Stimulated activated naive CD8-positive, alpha-beta T cell treated with anti-CD3 and anti-CD28 coated beads, Interleukin-15, Interleukin-2, amounts not matched to agents 100 U/mL and 50 U/mL, for 24 hours (primary cell): ENCODE measurements at regions not wholly inside any gene's neighbourhood (a gene's known extent, or its start where the extent isn't known, plus 50 kb on each side); places are given as distances from the start of the nearest gene placed in this dataset.
"Not testable (repeated sequence)": the region's sequence is repeated elsewhere in the genome, so short reads cannot be mapped to it uniquely, and the experiment has no call there.

Experiments used
- ATAC-seq: fragments of 150-1000 bp; cut with Tn5 transposase; one replicate; pipeline ENCODE4 v1.10.0; 2021
- DNase-seq: peaks from one replicate; pipeline ENCODE4 v3.0.0; 2021

DNA sequence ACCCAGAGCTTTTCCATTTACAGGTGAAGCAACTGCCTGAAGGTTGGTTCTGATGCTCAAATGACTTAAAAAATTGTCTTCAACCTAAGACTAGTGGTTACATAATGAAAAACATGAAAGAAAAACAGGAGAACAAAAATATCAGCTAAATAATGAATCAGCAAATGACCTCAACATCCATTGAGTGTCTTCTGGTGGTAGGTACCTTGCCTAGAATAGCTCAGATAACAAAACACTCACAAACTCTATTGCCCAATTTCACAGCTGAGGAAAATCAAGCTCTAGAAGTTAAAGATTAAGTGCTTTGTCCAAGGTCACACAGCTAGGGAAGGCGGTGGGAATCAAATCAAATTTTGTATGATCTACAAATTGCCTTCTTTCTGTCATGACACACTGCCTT, 304.6 kb upstream of the CDH11 start:
- no peak for DNase-seq
- no peak for ATAC-seq

DNA sequence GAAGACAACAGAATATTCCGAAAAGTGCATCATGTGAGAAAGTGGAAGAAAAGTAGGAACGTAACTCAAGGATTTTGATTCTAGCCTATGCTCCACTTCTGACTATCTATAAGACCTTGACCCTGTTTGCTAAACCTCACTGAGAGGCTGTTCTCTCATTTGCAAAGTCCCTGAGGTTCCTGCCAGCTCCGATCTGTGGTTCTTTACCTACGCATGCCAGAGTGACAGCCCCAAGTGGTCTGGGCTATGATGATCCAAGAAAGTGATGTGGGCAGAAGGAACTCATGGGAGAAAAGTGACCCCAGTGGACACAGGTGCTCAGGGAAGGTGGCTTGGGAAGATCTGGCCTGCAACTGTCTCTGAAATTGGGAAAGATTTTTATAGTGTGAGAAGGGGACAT, 301.1 kb upstream of the CDH11 start:
- ATAC-seq: no peak
- DNase-seq: no peak

GRCh38 chr16:65421596-65421995, 299.7 kb upstream of the CDH11 start:
- no peak for DNase-seq
- no peak for ATAC-seq

DNA sequence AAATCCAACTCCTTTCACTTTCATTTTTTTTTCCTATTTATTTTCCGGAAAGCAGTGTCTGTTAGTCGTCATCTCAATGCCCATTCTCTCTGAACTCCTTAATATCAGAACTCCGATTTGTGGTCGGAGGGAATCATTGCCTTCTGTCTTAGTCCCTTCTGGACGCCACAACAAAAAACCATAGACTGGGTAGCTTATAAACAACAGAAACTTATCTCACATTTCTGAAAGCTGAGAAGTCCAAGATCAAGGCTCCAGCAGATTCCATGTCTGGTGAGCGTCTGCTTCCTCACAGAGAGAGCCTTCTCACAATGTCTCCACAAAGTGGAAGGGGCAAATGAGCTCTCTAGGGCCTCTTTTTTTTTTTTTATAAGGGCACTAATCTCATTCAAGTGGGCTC, 296.6 kb upstream of the CDH11 start:
- DNase-seq (no peak), ATAC-seq (no peak)

DNA sequence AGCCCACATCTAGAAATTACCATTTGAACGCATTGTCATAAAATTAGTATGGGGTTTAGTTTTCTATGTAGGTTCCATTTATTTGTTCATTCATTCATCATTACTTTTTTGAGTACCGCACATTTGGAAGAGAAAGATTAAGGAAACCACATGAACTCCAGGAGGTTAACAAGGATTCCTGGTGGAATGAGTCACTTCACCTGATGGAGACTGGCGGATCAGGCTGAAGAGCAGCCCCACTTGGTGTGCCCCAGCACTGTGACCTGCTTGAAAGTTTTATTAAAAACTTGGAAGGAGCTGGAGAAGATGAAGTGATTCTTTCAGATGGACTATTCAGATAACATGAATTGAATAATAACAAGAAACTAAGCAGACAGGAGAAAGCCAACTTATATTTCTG, 293.6 kb upstream of the CDH11 start:
- DNase-seq (no peak), ATAC-seq (no peak)

DNA sequence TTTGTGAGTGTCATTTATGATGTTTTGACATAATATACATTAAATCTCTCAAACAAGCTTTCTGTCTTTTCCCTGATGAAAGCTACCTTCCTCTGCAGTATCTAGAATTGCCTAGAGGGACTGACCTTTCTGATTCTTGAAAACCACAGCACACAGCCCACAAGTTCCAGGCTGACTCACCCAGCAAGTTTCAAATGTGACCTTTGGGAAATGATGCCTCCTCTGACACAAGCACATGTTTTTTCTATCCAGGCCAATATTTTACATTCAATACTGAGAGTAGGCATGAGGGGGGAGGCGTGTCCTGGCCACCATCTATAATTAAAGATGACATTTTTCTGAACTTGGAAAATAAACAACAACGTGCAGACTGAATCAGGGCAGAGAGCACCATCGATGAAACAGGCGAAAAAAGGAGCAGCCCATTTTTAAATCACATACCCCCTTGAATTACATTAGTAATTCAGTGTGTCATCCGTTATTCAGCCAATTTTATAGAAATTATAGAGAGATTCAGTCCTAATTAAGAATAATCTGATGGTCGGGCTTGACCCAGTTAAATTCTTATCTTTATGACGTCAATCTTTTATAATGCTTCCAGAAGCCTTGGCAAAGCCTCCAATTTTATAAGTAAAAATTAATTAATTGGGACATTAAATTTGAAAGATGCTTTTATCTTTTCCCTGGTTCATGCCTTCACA, 292.6 kb upstream of the CDH11 start:
- ATAC-seq: peak; percentile 63
- no peak for DNase-seq

GRCh38 chr16:65413861-65414260, 292.0 kb upstream of the CDH11 start:
- DNase-seq (no peak), ATAC-seq (no peak)

DNA sequence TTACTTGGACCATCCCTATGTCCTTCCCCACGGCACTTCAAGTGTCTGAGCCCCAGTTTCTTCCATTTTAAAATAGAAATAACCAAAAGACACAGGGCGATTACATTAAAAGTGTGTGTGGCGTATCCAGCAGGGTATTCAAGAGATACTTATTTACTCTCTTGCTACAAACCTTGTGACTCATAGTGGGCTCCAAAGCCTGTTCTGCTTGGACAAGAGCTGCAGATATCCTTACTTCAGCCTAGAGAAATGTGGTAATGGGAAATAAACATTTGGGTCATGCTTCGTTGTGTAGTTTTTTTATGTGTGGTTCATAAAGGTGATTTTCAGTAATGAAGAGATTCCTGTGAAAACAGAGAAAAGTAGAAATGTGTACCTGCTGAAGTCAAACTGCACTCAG, 288.9 kb upstream of the CDH11 start:
- ATAC-seq: no peak
- DNase-seq: no peak

DNA sequence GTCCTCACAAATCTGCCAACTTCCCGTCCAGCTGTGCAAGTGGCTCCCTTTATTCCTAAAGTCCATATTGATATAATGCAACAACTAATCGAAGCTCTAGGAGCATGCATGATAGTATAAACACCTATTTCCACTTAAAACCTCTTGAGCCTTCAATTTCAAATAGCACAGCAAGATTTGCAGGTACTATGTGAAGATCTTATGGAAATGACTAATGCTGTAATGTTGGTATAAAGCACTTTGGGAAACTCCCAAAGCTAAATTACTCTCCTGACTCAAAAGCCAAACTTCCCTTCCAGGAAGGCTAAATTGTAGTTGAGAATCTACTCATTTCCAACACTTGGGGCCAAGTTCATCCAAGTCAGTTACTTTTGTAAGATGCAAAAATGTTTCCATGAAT, 287.6 kb upstream of the CDH11 start:
- DNase-seq: no peak
- ATAC-seq: no peak

DNA sequence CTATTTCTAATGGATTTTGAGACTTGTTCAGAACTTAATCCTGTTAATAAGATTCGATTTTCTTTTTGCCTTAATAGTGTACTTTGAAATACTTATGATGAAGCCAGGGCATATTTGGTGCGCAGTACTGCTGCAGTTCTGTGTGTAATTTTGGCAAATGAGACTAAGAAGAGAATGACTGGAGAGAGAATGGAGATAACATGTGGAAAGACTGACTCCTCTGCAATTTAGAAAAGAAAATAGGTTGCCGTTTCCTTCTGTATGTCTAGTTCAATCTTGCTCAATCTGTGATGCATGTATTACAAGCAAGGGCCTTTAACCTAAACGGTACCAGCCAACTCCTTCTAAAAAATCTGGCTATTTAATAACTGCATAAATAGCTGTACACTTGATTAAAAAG, 285.1 kb upstream of the CDH11 start:
- DNase-seq (no peak), ATAC-seq (no peak)

- ATAC-seq: no peak
These were observed 284.3 kb upstream of the CDH11 start for GRCh38 chr16:65406116-65406515.

GRCh38 chr16:65394281-65394680, 272.4 kb upstream of the CDH11 start:
- DNase-seq (no peak), ATAC-seq (no peak)

More at GRCh38 chr16:65406116-65406515, 284.3 kb upstream of the CDH11 start:
- no peak for DNase-seq

DNA sequence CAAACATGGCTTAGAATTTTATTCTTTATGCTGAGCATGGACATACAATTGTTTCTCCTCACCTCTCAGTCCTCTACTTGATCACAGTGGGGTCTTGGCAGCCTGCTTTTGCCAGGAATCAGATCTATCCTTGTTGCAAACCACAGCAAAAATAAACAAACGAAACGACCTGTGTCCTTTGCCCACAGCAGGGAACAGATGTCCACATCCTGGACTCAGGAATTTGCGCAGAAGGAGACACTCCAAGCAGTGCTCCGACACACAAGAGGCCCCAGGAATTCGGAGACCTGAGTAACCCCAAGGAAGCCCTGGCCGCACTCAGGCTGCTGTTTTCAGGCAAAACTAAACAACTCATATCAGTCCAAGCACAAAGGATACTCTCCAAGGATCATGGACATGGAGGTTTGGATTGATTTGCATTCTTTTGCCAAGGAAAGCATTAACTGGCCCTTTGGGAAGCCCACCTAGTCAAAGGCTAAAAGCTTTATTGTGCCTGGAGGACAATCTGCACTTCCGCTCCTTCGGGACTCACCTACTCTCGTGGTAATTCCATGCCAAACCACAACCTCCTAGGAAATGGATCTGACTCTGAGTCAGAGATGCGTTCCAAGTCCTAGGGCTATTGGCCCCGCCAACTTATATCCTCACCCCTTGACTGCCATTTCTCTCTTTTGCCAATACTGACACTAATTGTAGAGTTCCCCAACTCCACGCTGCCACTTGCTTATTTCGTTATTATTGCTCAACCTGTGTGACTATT, 271.1 kb upstream of the CDH11 start:
- DNase-seq (no peak), ATAC-seq (no peak)

DNA sequence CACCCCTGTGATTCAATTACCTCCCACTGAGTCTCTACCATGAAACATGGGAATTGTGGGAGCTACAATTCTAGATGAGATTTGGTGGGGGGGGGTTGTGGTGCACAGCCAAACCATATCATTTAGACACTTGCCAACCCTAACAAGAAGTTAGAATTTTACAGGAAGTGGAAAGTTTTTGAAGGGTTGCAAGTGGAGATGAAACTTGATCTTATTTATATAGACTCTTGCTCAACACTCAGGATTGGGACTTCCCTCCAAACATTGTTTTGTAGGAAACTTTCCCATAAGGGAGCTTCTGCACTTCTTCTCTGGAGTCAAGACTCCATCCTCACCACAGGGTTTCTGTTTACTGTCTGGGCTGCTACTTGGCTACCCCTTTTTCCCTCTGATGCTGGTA, 266.7 kb upstream of the CDH11 start:
- DNase-seq (no peak), ATAC-seq (no peak)

DNA sequence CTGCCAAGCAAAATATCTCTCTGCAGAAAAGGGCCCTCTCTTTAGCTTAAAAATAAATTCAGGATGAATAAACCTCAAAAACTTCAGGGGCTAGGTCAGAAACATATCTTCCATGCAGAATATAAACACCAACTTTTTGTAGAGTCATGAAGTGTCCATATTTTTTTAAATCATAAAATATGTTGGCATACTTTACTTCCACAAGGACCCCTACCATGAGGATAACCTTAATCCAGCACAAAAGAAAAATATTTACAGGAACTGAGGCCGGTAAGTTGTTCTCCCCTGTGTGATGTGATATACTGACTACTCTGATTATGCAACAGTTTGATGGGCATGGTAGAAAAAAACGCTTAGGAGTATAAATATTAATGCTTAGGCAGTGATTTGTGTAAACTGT, 264.8 kb upstream of the CDH11 start:
- DNase-seq: no peak

DNA sequence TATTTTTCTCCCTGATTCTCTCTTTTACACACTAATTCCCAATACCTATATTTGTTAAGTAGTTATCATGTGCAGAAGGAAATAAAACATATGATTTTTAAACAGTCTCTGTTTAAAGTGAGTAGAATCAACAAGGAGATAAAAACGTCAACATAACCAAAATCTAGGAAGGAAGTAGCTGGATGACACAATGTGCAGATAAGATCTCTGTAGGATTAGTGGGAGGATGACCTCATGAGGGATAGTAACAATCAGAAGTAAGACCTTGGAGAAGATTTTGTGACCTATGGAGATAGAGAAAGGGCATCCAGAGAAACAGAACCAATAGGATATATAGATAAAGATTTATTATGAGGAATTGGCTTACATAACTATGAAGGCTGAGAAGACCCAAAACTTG, 262.6 kb upstream of the CDH11 start:
- DNase-seq: no peak
- no peak for ATAC-seq

More for the DNA sequence above, 264.8 kb upstream of the CDH11 start:
- ATAC-seq: no peak

DNA sequence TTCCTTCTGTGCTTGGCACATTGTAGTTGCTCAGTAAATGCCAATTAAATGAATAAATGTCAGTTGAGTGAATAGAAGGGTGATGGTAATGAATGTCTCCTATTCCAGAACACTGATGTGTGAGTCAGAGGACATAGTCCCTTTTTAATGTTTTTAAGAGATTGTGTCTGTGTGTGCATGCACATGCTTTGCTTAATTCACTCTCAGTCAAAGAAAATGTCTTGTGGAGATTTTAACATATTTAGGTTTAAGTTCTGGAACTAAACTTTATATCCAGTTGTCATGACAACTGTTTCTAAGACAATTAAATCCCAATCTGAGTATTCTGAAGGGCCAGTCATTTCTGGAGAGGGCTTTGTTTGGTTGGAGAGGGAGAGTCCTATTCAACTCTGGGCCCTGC, 255.3 kb upstream of the CDH11 start:
- DNase-seq: no peak
- no peak for ATAC-seq

- no peak for ATAC-seq
- DNase-seq: no peak
These were observed 254.7 kb upstream of the CDH11 start for GRCh38 chr16:65376601-65377000.

GRCh38 chr16:65375651-65376050, 253.8 kb upstream of the CDH11 start:
- no peak for DNase-seq

GRCh38 chr16:65373097-65373496, 251.2 kb upstream of the CDH11 start:
- ATAC-seq: no peak
- no peak for DNase-seq

More at GRCh38 chr16:65375651-65376050, 253.8 kb upstream of the CDH11 start:
- no peak for ATAC-seq

DNA sequence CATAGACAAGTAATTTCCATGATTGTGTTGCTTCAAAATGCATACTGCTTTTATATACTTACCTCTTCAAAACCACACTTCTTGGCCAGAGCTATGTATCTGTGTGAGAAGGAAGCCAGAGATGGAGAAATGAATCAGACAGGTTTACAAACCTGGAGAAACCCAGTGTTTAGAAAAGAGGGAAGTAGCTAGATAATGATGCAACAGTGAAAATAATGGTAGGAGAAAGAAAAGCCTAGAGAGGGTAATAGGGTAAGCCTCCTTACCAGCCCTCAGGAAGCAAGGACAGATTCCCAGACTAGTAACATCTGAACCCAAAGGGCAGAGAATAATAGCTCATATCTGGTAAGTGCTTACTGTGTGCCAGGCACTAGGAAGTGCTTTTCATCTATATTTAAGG, 250.3 kb upstream of the CDH11 start:
- ATAC-seq (no peak), DNase-seq (no peak)

- DNase-seq (no peak), ATAC-seq (no peak)
These were observed 244.2 kb upstream of the CDH11 start for GRCh38 chr16:65365732-65366715.

GRCh38 chr16:65356721-65357120, 234.9 kb upstream of the CDH11 start:
- ATAC-seq, DNase-seq: not testable (repeated sequence)
